Adrenal gland (tissue), 9 donors: ENCODE measurements at regions not wholly inside any gene's neighbourhood (a gene's known extent, or its start where the extent isn't known, plus 50 kb on each side); places are given as distances from the start of the nearest gene placed in this dataset.

Experiments
- DNase-seq, 7 donors: peaks; one replicate each; pipeline ENCODE4 v3.0.0-alpha.2; 2019 to 2020
- H3K27ac ChIP-seq, 5 donors: fragments of 200-600 bp; sonication (generic) in 4 of 5; 1 replicate in 3 of 5; 2 replicates in 2 of 5; pipeline versions ENCODE4 v1.5.1 to v1.8.0; 2016 to 2020; ENCODE audit warnings: mild to moderate bottlenecking in 1 of 5
- H3K27me3 ChIP-seq: fragments of 200-600 bp; 2 replicates; pipeline ENCODE4 v1.8.0; 2021
- H3K36me3 ChIP-seq, 2 donors: fragments of 200-600 bp; replicated peaks in 1 of 2; 1 replicate in 1 of 2; 2 replicates in 1 of 2; pipeline versions ENCODE4 v1.5.1 to v1.8.0; 2018 to 2022
- H3K4me1 ChIP-seq, 2 donors: fragments of 200-600 bp; replicated peaks in 1 of 2; 1 replicate in 1 of 2; 2 replicates in 1 of 2; pipeline versions ENCODE4 v1.5.1 to v1.8.0; 2018 to 2021
- H3K4me3 ChIP-seq, 4 donors: fragments of 200-600 bp; sonication (generic) in 3 of 4; one replicate each; pipeline ENCODE4 v1.5.1; 2016 to 2018
- H3K9me3 ChIP-seq, 3 donors: fragments of 200-600 bp; sonication (generic) in 1 of 3; replicated peaks in 1 of 3; 1 replicate in 2 of 3; 2 replicates in 1 of 3; pipeline versions ENCODE4 v1.5.1 to v1.8.0; 2016 to 2021
- POLR2A ChIP-seq, 2 donors: fragments of 450-650 bp; IDR thresholded peaks; one replicate each; pipeline ENCODE4 v1.6.1; 2017; ENCODE audit warnings: antibody characterized with exemption in 2 of 2, mild to moderate bottlenecking in 2 of 2, moderate library complexity in 1 of 2
- whole genome bisulfite sequencing, 4 donors: extraction: QIAGEN DNeasy Blood & Tissue Kit in 2 of 4; methylation state at CpG; one replicate each; pipeline versions ENCODE4 v1.1.5 to v1.1.7; 2013 to 2017; 5-methylcytosine and 5-hydroxymethylcytosine counted together
- intact Hi-C, 2 donors: fragments of 100-400 bp; cut with DNase I; formaldehyde crosslinking; loops; one replicate each; pipeline versions ENCODE4 v1.14.1 to v1.15.0; 2022 to 2023
- TF ChIP-seq, protein P1 (sequence below), 6 experiments: fragments of 450-650 bp in 4 of 6; fragments of 200-600 bp in 2 of 6; sonication (generic) in 1 of 6; IDR thresholded peaks; 1 replicate in 5 of 6; 2 replicates in 1 of 6; pipeline versions ENCODE4 v1.5.1 to v1.8.0; 2016 to 2021; ENCODE audit warnings: antibody characterized with exemption in 6 of 6, mild to moderate bottlenecking in 2 of 6, moderate library complexity in 1 of 6
- donor health status: healthy with polysubstance abuse.
- donor health status: Bipolar disorder and iron deficiency.
- donor health status: DM: yes; HTN: yes; CAD: no.
- donor health status: DM: no; HTN: no; CAD: no.
- donor health status: DM: no; HTN: no; CAD: no.

GRCh38 chr11:90783111-90783510 lies 560.3 kb upstream of the CHORDC1 start:
- H3K27me3 ChIP-seq: no peaks in the 10 kb centered on the region
- TF ChIP-seq, protein P1, sequence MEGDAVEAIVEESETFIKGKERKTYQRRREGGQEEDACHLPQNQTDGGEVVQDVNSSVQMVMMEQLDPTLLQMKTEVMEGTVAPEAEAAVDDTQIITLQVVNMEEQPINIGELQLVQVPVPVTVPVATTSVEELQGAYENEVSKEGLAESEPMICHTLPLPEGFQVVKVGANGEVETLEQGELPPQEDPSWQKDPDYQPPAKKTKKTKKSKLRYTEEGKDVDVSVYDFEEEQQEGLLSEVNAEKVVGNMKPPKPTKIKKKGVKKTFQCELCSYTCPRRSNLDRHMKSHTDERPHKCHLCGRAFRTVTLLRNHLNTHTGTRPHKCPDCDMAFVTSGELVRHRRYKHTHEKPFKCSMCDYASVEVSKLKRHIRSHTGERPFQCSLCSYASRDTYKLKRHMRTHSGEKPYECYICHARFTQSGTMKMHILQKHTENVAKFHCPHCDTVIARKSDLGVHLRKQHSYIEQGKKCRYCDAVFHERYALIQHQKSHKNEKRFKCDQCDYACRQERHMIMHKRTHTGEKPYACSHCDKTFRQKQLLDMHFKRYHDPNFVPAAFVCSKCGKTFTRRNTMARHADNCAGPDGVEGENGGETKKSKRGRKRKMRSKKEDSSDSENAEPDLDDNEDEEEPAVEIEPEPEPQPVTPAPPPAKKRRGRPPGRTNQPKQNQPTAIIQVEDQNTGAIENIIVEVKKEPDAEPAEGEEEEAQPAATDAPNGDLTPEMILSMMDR (IDR thresholded peaks at IDR 0.05): no peak
- TF ChIP-seq POLR2A (IDR thresholded peaks at IDR 0.05): no peak
- H3K4me3 ChIP-seq: no peak overlapping the region
- 72 to 82% (median 81%) methylated on average over 3 of the region's 3 CpGs for WGBS, 4 donors
- no peaks in the 10 kb centered on the region for H3K4me1 ChIP-seq
- no peaks in the 10 kb centered on the region for H3K36me3 ChIP-seq
- no peaks in the 10 kb centered on the region for H3K9me3 ChIP-seq
- no peak overlapping the region for H3K27ac ChIP-seq
- intact Hi-C loops: no loop called here
- no peak for DNase-seq

DNA sequence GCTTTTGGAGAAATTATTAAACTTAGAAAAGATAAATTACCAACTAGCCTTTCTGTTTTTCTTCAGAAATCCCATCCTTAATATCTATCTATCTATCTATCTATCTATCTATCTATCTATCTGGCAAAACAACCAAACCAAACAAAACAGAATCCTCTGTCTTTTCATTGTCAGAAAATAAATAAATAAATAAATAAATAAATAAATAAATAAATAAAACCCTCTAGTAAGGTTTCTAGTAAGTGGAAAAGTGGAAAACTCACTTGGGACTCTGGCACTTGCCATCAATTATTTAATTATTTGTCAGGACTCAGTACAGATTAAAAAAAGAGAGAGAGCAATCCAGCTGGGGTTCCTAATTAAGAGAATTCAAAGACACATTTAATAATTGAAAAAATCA lies 556.2 kb upstream of the CHORDC1 start:
- Histone ChIP-seq H3K4me1 (no peaks in the 10 kb centered on the region), H3K36me3 (no peaks in the 10 kb centered on the region), H3K9me3 (no peaks in the 10 kb centered on the region), H3K4me3 (no peak overlapping the region), H3K27me3 (no peaks in the 10 kb centered on the region), H3K27ac (no peak overlapping the region)
- no peak for DNase-seq
- intact Hi-C loops: no loop called here
- no peak for TF ChIP-seq POLR2A (IDR thresholded peaks at IDR 0.05)
- TF ChIP-seq, protein P1 (IDR thresholded peaks at IDR 0.05): no peak

- intact Hi-C loops: no loop called here
- TF ChIP-seq, protein P1 (IDR thresholded peaks at IDR 0.05): no peak
- no peak for TF ChIP-seq POLR2A (IDR thresholded peaks at IDR 0.05)
- WGBS, 4 donors: 79 to 89% (median 84%) methylated on average over 6 of the region's 6 CpGs
Observed at GRCh38 chr11:90775567-90776165, 552.8 kb upstream of the CHORDC1 start.

DNA sequence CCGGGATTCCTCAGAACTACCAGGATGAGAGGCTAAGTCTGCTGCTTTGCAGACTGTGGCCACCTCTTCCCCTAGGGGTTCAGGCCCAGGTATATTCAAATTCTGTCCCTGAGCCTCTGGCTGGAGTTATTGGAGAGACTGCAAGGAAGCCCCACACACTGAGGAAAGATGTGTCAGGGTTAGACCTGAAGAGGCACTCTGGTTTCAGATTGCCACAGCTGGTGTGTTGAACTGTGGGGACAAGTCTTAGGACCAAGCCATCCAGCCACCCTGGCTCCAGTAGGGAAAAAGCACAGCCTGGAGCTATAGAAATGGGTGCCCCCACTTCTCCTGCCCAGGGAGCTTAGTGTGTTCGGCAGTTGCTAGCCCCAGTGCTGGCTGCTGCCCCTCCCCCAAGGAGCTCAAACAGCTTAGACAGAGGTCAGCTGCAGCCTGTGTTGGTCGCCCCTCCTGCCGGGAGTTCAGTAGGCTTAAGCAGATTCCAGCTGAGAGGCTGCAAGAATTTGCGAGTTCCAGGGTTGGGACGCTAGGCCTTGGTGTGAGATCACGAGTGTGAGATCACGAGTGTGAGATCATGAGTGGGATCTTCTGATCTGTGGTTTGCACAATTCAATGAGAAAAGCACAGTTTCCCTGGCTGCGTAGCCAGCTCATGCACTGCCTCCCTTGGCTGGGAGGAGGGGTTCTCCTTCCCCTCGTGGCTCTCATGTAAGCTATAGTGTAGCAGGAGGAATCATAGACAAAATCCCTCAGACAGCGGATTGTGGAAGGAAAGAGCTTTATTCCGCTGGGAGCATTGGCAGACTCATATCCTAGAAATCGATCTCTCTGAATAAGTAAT lies 552.1 kb upstream of the CHORDC1 start:
- Histone ChIP-seq H3K4me1 (no peaks in the 10 kb centered on the region), H3K27me3 (no peaks in the 10 kb centered on the region), H3K27ac (no peak overlapping the region), H3K36me3 (no peaks in the 10 kb centered on the region), H3K4me3 (no peak overlapping the region), H3K9me3 (no peaks in the 10 kb centered on the region)
- no peak for DNase-seq
- intact Hi-C loops: no loop called here
- TF ChIP-seq, protein P1 (IDR thresholded peaks at IDR 0.05): no peak
- TF ChIP-seq POLR2A (IDR thresholded peaks at IDR 0.05): no peak
- 75 to 86% (median 80%) methylated on average over 10 to 13 of the region's 13 CpGs for WGBS, 4 donors

More at GRCh38 chr11:90775567-90776165, 552.8 kb upstream of the CHORDC1 start:
- no peak for DNase-seq
- no peaks in the 10 kb centered on the region for H3K4me1 ChIP-seq
- H3K4me3 ChIP-seq: no peak overlapping the region
- no peaks in the 10 kb centered on the region for H3K9me3 ChIP-seq
- no peaks in the 10 kb centered on the region for H3K36me3 ChIP-seq
- no peak overlapping the region for H3K27ac ChIP-seq
- H3K27me3 ChIP-seq: no peaks in the 10 kb centered on the region
